ENCODE measurements at regions not wholly inside any gene's neighbourhood (a gene's known extent, or its start where the extent isn't known, plus 50 kb on each side); places are given as distances from the start of the nearest gene placed in this dataset.

- TF ChIP-seq CTCF (IDR thresholded peaks at IDR 0.05; ENCODE audit: unreplicated experiment): peak; percentile 48
- H3K4me3 Mint-ChIP-seq: no peak overlapping the region
- no peak for DNase-seq (ENCODE audit: low spot score in 2 of 2, unreplicated experiment in 2 of 2)
- no peaks in the 10 kb centered on the region for H3K27me3 Mint-ChIP-seq (ENCODE audit: low read depth)
- no peaks in the 10 kb centered on the region for H3K4me1 Mint-ChIP-seq
- no peaks in the 10 kb centered on the region for H3K9me3 Mint-ChIP-seq
- H3K27ac Mint-ChIP-seq: no peak overlapping the region
- H3K36me3 Mint-ChIP-seq: no peaks in the 10 kb centered on the region
These were observed 2206.0 kb downstream of the MRPL39 start for GRCh38 chr21:23401278-23401677.

DNA sequence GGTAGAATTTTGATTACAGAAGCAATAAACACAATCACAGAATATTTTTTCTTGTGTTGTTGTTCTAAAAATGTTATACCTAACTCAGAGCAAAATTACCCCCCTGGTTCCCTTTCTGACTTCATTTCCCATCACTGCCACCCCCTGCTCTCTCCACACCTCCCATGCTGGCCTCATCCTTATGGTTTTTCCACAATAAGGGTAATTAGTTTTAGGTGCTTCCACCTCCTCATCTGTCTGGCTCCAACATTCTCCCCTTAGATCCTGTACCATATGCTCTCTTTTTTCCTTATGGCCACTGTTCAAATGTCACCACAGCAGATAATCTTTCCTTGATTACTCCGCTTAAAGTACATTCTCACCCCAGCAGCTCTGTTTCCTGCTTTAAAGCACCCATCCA, 2208.6 kb downstream of the MRPL39 start:
- Mint-ChIP-seq H3K4me3 (no peak overlapping the region), H3K27ac (no peak overlapping the region), H3K9me3 (no peaks in the 10 kb centered on the region), H3K36me3 (no peaks in the 10 kb centered on the region), H3K27me3 (ENCODE audit: low read depth) (no peaks in the 10 kb centered on the region), H3K4me1 (no peaks in the 10 kb centered on the region)
- DNase-seq (ENCODE audit: low spot score in 2 of 2, unreplicated experiment in 2 of 2): no peak
- TF ChIP-seq CTCF (IDR thresholded peaks at IDR 0.05; ENCODE audit: unreplicated experiment): no peak

DNA sequence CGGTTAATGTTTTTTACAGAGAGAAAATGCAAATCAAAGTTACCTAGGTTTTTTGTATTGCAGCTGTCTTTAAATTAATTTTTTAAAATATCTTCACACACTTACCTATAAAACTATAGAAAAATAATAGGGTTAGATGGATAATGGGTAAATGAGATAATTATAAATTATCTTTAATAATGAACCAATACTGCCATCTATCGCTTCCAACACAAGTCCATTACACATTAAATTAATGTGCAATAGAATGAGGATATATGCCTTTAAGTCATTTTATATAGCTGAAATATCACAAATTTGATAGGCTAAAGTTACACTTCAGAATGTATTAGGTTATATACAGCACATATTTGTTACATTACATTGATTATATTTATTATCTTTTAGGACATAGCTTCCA, 2212.8 kb downstream of the MRPL39 start:
- DNase-seq (ENCODE audit: low spot score in 2 of 2, unreplicated experiment in 2 of 2): no peak
- H3K27me3 Mint-ChIP-seq (ENCODE audit: low read depth): no peaks in the 10 kb centered on the region
- no peaks in the 10 kb centered on the region for H3K36me3 Mint-ChIP-seq
- H3K27ac Mint-ChIP-seq: no peak overlapping the region
- H3K4me1 Mint-ChIP-seq: no peaks in the 10 kb centered on the region
- peaks cover under 1% of the 10 kb centered on the region for H3K9me3 Mint-ChIP-seq
- TF ChIP-seq CTCF (IDR thresholded peaks at IDR 0.05; ENCODE audit: unreplicated experiment): no peak
- no peak overlapping the region for H3K4me3 Mint-ChIP-seq

GRCh38 chr21:23384679-23385078, 2222.6 kb downstream of the MRPL39 start:
- no peak overlapping the region for H3K27ac Mint-ChIP-seq
- DNase-seq (ENCODE audit: low spot score in 2 of 2, unreplicated experiment in 2 of 2): no peak
- no peaks in the 10 kb centered on the region for H3K4me1 Mint-ChIP-seq
- H3K27me3 Mint-ChIP-seq (ENCODE audit: low read depth): no peaks in the 10 kb centered on the region
- TF ChIP-seq CTCF (IDR thresholded peaks at IDR 0.05; ENCODE audit: unreplicated experiment): no peak
- H3K4me3 Mint-ChIP-seq: no peak overlapping the region
- no peaks in the 10 kb centered on the region for H3K36me3 Mint-ChIP-seq
- H3K9me3 Mint-ChIP-seq: peaks cover 13% of the 10 kb centered on the region

DNA sequence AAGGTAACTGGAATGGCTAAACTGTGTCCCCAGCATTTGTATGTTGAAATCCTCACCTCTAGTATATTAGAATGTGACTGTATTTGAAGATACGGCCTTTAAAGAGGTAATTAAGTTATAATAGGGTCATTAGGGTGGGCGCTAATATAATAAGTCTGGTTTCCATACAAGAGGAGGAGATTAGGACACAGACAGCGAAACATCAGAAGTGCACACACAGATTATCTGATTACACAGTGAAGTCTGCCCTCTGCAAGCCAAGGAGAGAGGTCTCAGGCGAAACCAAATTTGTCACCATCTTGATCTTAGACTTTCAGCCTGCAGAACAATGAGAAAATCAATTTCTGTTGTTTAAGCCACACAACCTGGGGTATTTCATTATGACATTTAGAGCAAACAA, 2233.1 kb downstream of the MRPL39 start:
- no peak overlapping the region for H3K27ac Mint-ChIP-seq
- no peak for TF ChIP-seq CTCF (IDR thresholded peaks at IDR 0.05; ENCODE audit: unreplicated experiment)
- no peaks in the 10 kb centered on the region for H3K36me3 Mint-ChIP-seq
- no peaks in the 10 kb centered on the region for H3K4me1 Mint-ChIP-seq
- H3K27me3 Mint-ChIP-seq (ENCODE audit: low read depth): no peaks in the 10 kb centered on the region
- H3K9me3 Mint-ChIP-seq: peaks cover 20% of the 10 kb centered on the region
- H3K4me3 Mint-ChIP-seq: no peak overlapping the region
- DNase-seq (ENCODE audit: low spot score in 2 of 2, unreplicated experiment in 2 of 2): no peak

GRCh38 chr21:23356905-23357304, 2250.4 kb downstream of the MRPL39 start:
- H3K27ac Mint-ChIP-seq: no peak overlapping the region
- H3K9me3 Mint-ChIP-seq: peaks cover 19% of the 10 kb centered on the region
- DNase-seq (ENCODE audit: low spot score in 2 of 2, unreplicated experiment in 2 of 2): no peak
- H3K4me1 Mint-ChIP-seq: no peaks in the 10 kb centered on the region
- no peak overlapping the region for H3K4me3 Mint-ChIP-seq
- TF ChIP-seq CTCF (IDR thresholded peaks at IDR 0.05; ENCODE audit: unreplicated experiment): no peak
- no peaks in the 10 kb centered on the region for H3K36me3 Mint-ChIP-seq
- H3K27me3 Mint-ChIP-seq (ENCODE audit: low read depth): no peaks in the 10 kb centered on the region

Measured in mesothelial cell of epicardium (in vitro differentiated cells).